ENCODE measurements at regions not wholly inside any gene's neighbourhood (a gene's known extent, or its start where the extent isn't known, plus 50 kb on each side); places are given as distances from the start of the nearest gene placed in this dataset.

- H3K27ac ChIP-seq (ENCODE audit: low read depth, low read length) = no peak overlapping the region
- no peak overlapping the region for H3K4me2 ChIP-seq (ENCODE audit: low read depth, low read length, poor library complexity, severe bottlenecking)
- no peaks in the 10 kb centered on the region for H3K9me2 ChIP-seq (replicated peaks; ENCODE audit: insufficient read depth, low read length)
- H4K20me1 ChIP-seq (ENCODE audit: low read depth, low read length) = no peaks in the 10 kb centered on the region
- H3K27me3 ChIP-seq (ENCODE audit: low read length) = no peaks in the 10 kb centered on the region
- no peak overlapping the region for H3K4me3 ChIP-seq (ENCODE audit: insufficient read depth, low read length, poor library complexity, severe bottlenecking)
- no peaks in the 10 kb centered on the region for H3K79me2 ChIP-seq (ENCODE audit: insufficient read depth, low read length)
- no peaks in the 10 kb centered on the region for H3K36me3 ChIP-seq (ENCODE audit: low read length)
- no peak overlapping the region for H2AFZ ChIP-seq (ENCODE audit: low read depth, low read length, severe bottlenecking)
- H3F3A ChIP-seq (ENCODE audit: insufficient read depth) = no peaks in the 10 kb centered on the region
- TF ChIP-seq CTCF (IDR thresholded peaks at IDR 0.05; ENCODE audit: insufficient read depth, low read length, poor library complexity, severe bottlenecking) (no peak), EZH2phosphoT487 (conservative IDR thresholded peaks at IDR 0.05; ENCODE audit: low read length) (no peak)
- no peak overlapping the region for H3K9ac ChIP-seq (ENCODE audit: low read length)
- H3K9me3 ChIP-seq (ENCODE audit: insufficient read depth, low read length) = no peaks in the 10 kb centered on the region
These were observed 163.3 kb upstream of the CTSO start for GRCh38 chr4:156116991-156117390.

GRCh38 chr4:156113138-156113765 lies 159.6 kb upstream of the CTSO start:
- TF ChIP-seq CTCF (IDR thresholded peaks at IDR 0.05; ENCODE audit: insufficient read depth, low read length, poor library complexity, severe bottlenecking) (no peak), EZH2phosphoT487 (conservative IDR thresholded peaks at IDR 0.05; ENCODE audit: low read length) (no peak)
- Histone ChIP-seq H3K4me3 (ENCODE audit: insufficient read depth, low read length, poor library complexity, severe bottlenecking) (no peak overlapping the region), H3K9ac (ENCODE audit: low read length) (no peak overlapping the region), H3K4me2 (ENCODE audit: low read depth, low read length, poor library complexity, severe bottlenecking) (no peak overlapping the region), H3K79me2 (ENCODE audit: insufficient read depth, low read length) (no peaks in the 10 kb centered on the region), H3K9me3 (ENCODE audit: insufficient read depth, low read length) (no peaks in the 10 kb centered on the region), H3K9me2 (replicated peaks; ENCODE audit: insufficient read depth, low read length) (no peaks in the 10 kb centered on the region), H3K27ac (ENCODE audit: low read depth, low read length) (no peak overlapping the region), H4K20me1 (ENCODE audit: low read depth, low read length) (no peaks in the 10 kb centered on the region), H2AFZ (ENCODE audit: low read depth, low read length, severe bottlenecking) (no peak overlapping the region), H3F3A (ENCODE audit: insufficient read depth) (no peaks in the 10 kb centered on the region), H3K36me3 (ENCODE audit: low read length) (no peaks in the 10 kb centered on the region), H3K27me3 (ENCODE audit: low read length) (no peaks in the 10 kb centered on the region)

- no peak overlapping the region for H3K4me2 ChIP-seq (ENCODE audit: low read depth, low read length, poor library complexity, severe bottlenecking)
These were observed 158.0 kb upstream of the CTSO start for GRCh38 chr4:156111686-156112085.

More at GRCh38 chr4:156111686-156112085, 158.0 kb upstream of the CTSO start:
- H3K27ac ChIP-seq (ENCODE audit: low read depth, low read length) = no peak overlapping the region
- H3K4me3 ChIP-seq (ENCODE audit: insufficient read depth, low read length, poor library complexity, severe bottlenecking) = no peak overlapping the region
- no peaks in the 10 kb centered on the region for H3K36me3 ChIP-seq (ENCODE audit: low read length)
- no peaks in the 10 kb centered on the region for H3K9me2 ChIP-seq (replicated peaks; ENCODE audit: insufficient read depth, low read length)
- H3K27me3 ChIP-seq (ENCODE audit: low read length) = no peaks in the 10 kb centered on the region
- no peaks in the 10 kb centered on the region for H4K20me1 ChIP-seq (ENCODE audit: low read depth, low read length)
- no peak overlapping the region for H2AFZ ChIP-seq (ENCODE audit: low read depth, low read length, severe bottlenecking)
- no peaks in the 10 kb centered on the region for H3K9me3 ChIP-seq (ENCODE audit: insufficient read depth, low read length)
- TF ChIP-seq EZH2phosphoT487 (conservative IDR thresholded peaks at IDR 0.05; ENCODE audit: low read length) (no peak), CTCF (IDR thresholded peaks at IDR 0.05; ENCODE audit: insufficient read depth, low read length, poor library complexity, severe bottlenecking) (no peak)
- H3K9ac ChIP-seq (ENCODE audit: low read length) = no peak overlapping the region
- H3K79me2 ChIP-seq (ENCODE audit: insufficient read depth, low read length) = no peaks in the 10 kb centered on the region
- no peaks in the 10 kb centered on the region for H3F3A ChIP-seq (ENCODE audit: insufficient read depth)
